Suprapubic skin (tissue), 4 donors: ENCODE measurements at regions not wholly inside any gene's neighbourhood (a gene's known extent, or its start where the extent isn't known, plus 50 kb on each side); places are given as distances from the start of the nearest gene placed in this dataset.
A peak's percentile ranks its signal among the peaks of the same experiment; 100 is the strongest.

Experiments used
- DNase-seq, 2 donors: peaks; one replicate each; pipeline ENCODE4 v3.0.0-alpha.2; 2019; ENCODE audit warnings: low spot score in 2 of 2
- H3K27ac ChIP-seq: fragments of 200-600 bp; sonication (generic); one replicate; pipeline ENCODE4 v1.5.1; 2019
- H3K27me3 ChIP-seq: fragments of 200-600 bp; sonication (generic); one replicate; pipeline ENCODE4 v1.5.1; 2019
- H3K36me3 ChIP-seq: fragments of 200-600 bp; sonication (generic); one replicate; pipeline ENCODE4 v1.5.1; 2019
- H3K4me1 ChIP-seq: fragments of 200-600 bp; sonication (generic); one replicate; pipeline ENCODE4 v1.5.1; 2019
- H3K4me3 ChIP-seq: fragments of 200-600 bp; sonication (generic); one replicate; pipeline ENCODE4 v1.5.1; 2019; ENCODE audit warnings: mild to moderate bottlenecking
- H3K9me3 ChIP-seq: fragments of 200-600 bp; sonication (generic); one replicate; pipeline ENCODE4 v1.5.1; 2019
- CTCF ChIP-seq, 2 donors: fragments of 200-600 bp in 1 of 2; fragments of 450-650 bp in 1 of 2; sonication (generic) in 1 of 2; IDR thresholded peaks; one replicate each; pipeline ENCODE4 v1.5.1; 2016 to 2019; ENCODE audit warnings: antibody characterized with exemption in 2 of 2, mild to moderate bottlenecking in 1 of 2, moderate library complexity in 1 of 2
- EP300 ChIP-seq: sonication (generic); formaldehyde crosslinking; IDR thresholded peaks from one replicate; pipeline ENCODE4 v1.6.1; 2017; ENCODE audit warnings: antibody characterized with exemption
- POLR2A ChIP-seq, 2 donors: fragments of 450-650 bp; IDR thresholded peaks; one replicate each; pipeline ENCODE4 v1.6.1; 2017; ENCODE audit warnings: antibody characterized with exemption in 2 of 2, mild to moderate bottlenecking in 2 of 2, moderate library complexity in 2 of 2
- POLR2AphosphoS5 ChIP-seq, 3 donors: sonication (generic); formaldehyde crosslinking; IDR thresholded peaks; one replicate each; pipeline ENCODE4 v1.6.1; 2017; ENCODE audit warnings: antibody characterized with exemption in 3 of 3
- WGBS: methylation state at CpG from one replicate; pipeline ENCODE4 v1.1.5; 2018; 5-methylcytosine and 5-hydroxymethylcytosine counted together

- Histone ChIP-seq H3K4me3 (no peak overlapping the region), H3K27ac (no peak overlapping the region), H3K4me1 (peaks cover 7% of the 10 kb centered on the region), H3K9me3 (no peaks in the 10 kb centered on the region), H3K27me3 (no peaks in the 10 kb centered on the region), H3K36me3 (no peaks in the 10 kb centered on the region)
- DNase-seq, result no peak
- WGBS, result 83% methylated on average over 4 of the region's 4 CpGs
- TF ChIP-seq CTCF (IDR thresholded peaks at IDR 0.05), result no peak
- no peak for TF ChIP-seq EP300
- no peak for TF ChIP-seq POLR2A (IDR thresholded peaks at IDR 0.05)
- TF ChIP-seq POLR2AphosphoS5 (IDR thresholded peaks at IDR 0.05), result no peak
These were observed 570.0 kb upstream of the BTBD3 start for GRCh38 chr20:11347738-11348137.

GRCh38 chr20:11350126-11351005 is 567.3 kb upstream of the BTBD3 start:
- 40% methylated on average over 7 of the region's 7 CpGs for WGBS
- H3K36me3 ChIP-seq, result no peaks in the 10 kb centered on the region
- DNase-seq, result no peak
- H3K27ac ChIP-seq, result peak overlapping the region; percentile 57
- TF ChIP-seq EP300 (no peak), POLR2A (IDR thresholded peaks at IDR 0.05) (no peak), POLR2AphosphoS5 (IDR thresholded peaks at IDR 0.05) (peak in 1 of 3 donors; percentile 17), CTCF (IDR thresholded peaks at IDR 0.05) (no peak)
- H3K27me3 ChIP-seq, result no peaks in the 10 kb centered on the region
- no peak overlapping the region for H3K4me3 ChIP-seq
- no peaks in the 10 kb centered on the region for H3K9me3 ChIP-seq
- peaks cover 7% of the 10 kb centered on the region for H3K4me1 ChIP-seq

- Histone ChIP-seq H3K36me3 (no peaks in the 10 kb centered on the region), H3K27me3 (no peaks in the 10 kb centered on the region), H3K27ac (no peak overlapping the region), H3K4me1 (peaks cover 7% of the 10 kb centered on the region), H3K4me3 (no peak overlapping the region), H3K9me3 (no peaks in the 10 kb centered on the region)
- no peak for DNase-seq
- no peak for TF ChIP-seq EP300
- TF ChIP-seq POLR2A (IDR thresholded peaks at IDR 0.05), result no peak
- TF ChIP-seq CTCF (IDR thresholded peaks at IDR 0.05), result no peak
- TF ChIP-seq POLR2AphosphoS5 (IDR thresholded peaks at IDR 0.05), result no peak
These were observed 565.7 kb upstream of the BTBD3 start for GRCh38 chr20:11352041-11352440.

GRCh38 chr20:11354846-11355245 is 562.8 kb upstream of the BTBD3 start:
- Histone ChIP-seq H3K27me3 (no peaks in the 10 kb centered on the region), H3K27ac (no peak overlapping the region), H3K36me3 (no peaks in the 10 kb centered on the region), H3K4me1 (peaks cover 5% of the 10 kb centered on the region), H3K4me3 (no peak overlapping the region), H3K9me3 (no peaks in the 10 kb centered on the region)
- 85% methylated on average over 4 of the region's 4 CpGs for WGBS
- TF ChIP-seq EP300 (no peak), POLR2AphosphoS5 (IDR thresholded peaks at IDR 0.05) (no peak), POLR2A (IDR thresholded peaks at IDR 0.05) (no peak), CTCF (IDR thresholded peaks at IDR 0.05) (no peak)
- DNase-seq, result no peak

- H3K4me1 ChIP-seq, result peaks cover under 1% of the 10 kb centered on the region
- no peak for DNase-seq
- no peaks in the 10 kb centered on the region for H3K36me3 ChIP-seq
- TF ChIP-seq CTCF (IDR thresholded peaks at IDR 0.05) (no peak), POLR2AphosphoS5 (IDR thresholded peaks at IDR 0.05) (no peak), POLR2A (IDR thresholded peaks at IDR 0.05) (no peak), EP300 (no peak)
- H3K27ac ChIP-seq, result no peak overlapping the region
- H3K9me3 ChIP-seq, result no peaks in the 10 kb centered on the region
- WGBS, result 80% methylated on average over 3 of the region's 3 CpGs
- H3K4me3 ChIP-seq, result no peak overlapping the region
- H3K27me3 ChIP-seq, result no peaks in the 10 kb centered on the region
These were observed 562.3 kb upstream of the BTBD3 start for GRCh38 chr20:11355345-11355744.
